ENCODE measurements at regions not wholly inside any gene's neighbourhood (a gene's known extent, or its start where the extent isn't known, plus 50 kb on each side); places are given as distances from the start of the nearest gene placed in this dataset.
"Not testable (repeated sequence)": the region's sequence is repeated elsewhere in the genome, so short reads cannot be mapped to it uniquely, and the experiment has no call there.

GRCh38 chr15:77944002-77944867 is 133.3 kb downstream of the TBC1D2B start:
- Histone ChIP-seq H3K36me3 (ENCODE audit: insufficient read depth, low read length) (no peaks in the 10 kb centered on the region), H3K9ac (ENCODE audit: low read depth, low read length) (peak overlapping the region; percentile 61), H3K4me3 (ENCODE audit: low read length) (peak overlapping the region; percentile 61), H3K27me3 (ENCODE audit: insufficient read depth, low read length) (peaks cover 5% of the 10 kb centered on the region), H3K9me3 (ENCODE audit: insufficient read depth, low read depth, low read length) (no peaks in the 10 kb centered on the region), H3K27ac (ENCODE audit: low read depth, low read length) (peak overlapping the region; percentile 66; the same call in 1 of the 2 replicates), H3K4me1 (ENCODE audit: insufficient read depth, low read length) (peaks cover 12% of the 10 kb centered on the region; the same call in 1 of the 2 replicates)
- 5% methylated on average over 43 of the region's 45 CpGs for WGBS

GRCh38 chr15:77942611-77943211 is 134.8 kb downstream of the TBC1D2B start:
- no peaks in the 10 kb centered on the region for H3K36me3 ChIP-seq (ENCODE audit: insufficient read depth, low read length)
- H3K4me1 ChIP-seq (ENCODE audit: insufficient read depth, low read length): peaks cover 12% of the 10 kb centered on the region; the same call in 1 of the 2 replicates
- H3K27me3 ChIP-seq (ENCODE audit: insufficient read depth, low read length): peaks cover 5% of the 10 kb centered on the region
- no peak overlapping the region for H3K9ac ChIP-seq (ENCODE audit: low read depth, low read length)
- H3K27ac ChIP-seq (ENCODE audit: low read depth, low read length): no peak overlapping the region
- 92% methylated on average over 6 of the region's 6 CpGs for WGBS
- no peaks in the 10 kb centered on the region for H3K9me3 ChIP-seq (ENCODE audit: insufficient read depth, low read depth, low read length)
- H3K4me3 ChIP-seq (ENCODE audit: low read length): no peak overlapping the region

- 88% methylated on average over 14 of the region's 25 CpGs for WGBS
Measured at GRCh38 chr15:77941090-77941827, 136.3 kb downstream of the TBC1D2B start.

GRCh38 chr15:77940381-77940947 is 137.0 kb downstream of the TBC1D2B start:
- 80% methylated on average over 8 of the region's 8 CpGs for WGBS
- H3K36me3 ChIP-seq (ENCODE audit: insufficient read depth, low read length): no peaks in the 10 kb centered on the region
- H3K9me3 ChIP-seq (ENCODE audit: insufficient read depth, low read depth, low read length): no peaks in the 10 kb centered on the region
- no peak overlapping the region for H3K4me3 ChIP-seq (ENCODE audit: low read length)
- H3K27me3 ChIP-seq (ENCODE audit: insufficient read depth, low read length): peaks cover 5% of the 10 kb centered on the region
- H3K27ac ChIP-seq (ENCODE audit: low read depth, low read length): no peak overlapping the region
- peaks cover 12% of the 10 kb centered on the region; the same call in 1 of the 2 replicates for H3K4me1 ChIP-seq (ENCODE audit: insufficient read depth, low read length)
- H3K9ac ChIP-seq (ENCODE audit: low read depth, low read length): no peak overlapping the region

More at GRCh38 chr15:77941090-77941827, 136.3 kb downstream of the TBC1D2B start:
- peaks cover 12% of the 10 kb centered on the region; the same call in 1 of the 2 replicates for H3K4me1 ChIP-seq (ENCODE audit: insufficient read depth, low read length)
- not testable (repeated sequence) for H3K27ac ChIP-seq (ENCODE audit: low read depth, low read length); H3K9me3 ChIP-seq (ENCODE audit: insufficient read depth, low read depth, low read length); H3K36me3 ChIP-seq (ENCODE audit: insufficient read depth, low read length); H3K9ac ChIP-seq (ENCODE audit: low read depth, low read length); H3K4me3 ChIP-seq (ENCODE audit: low read length); H3K27me3 ChIP-seq (ENCODE audit: insufficient read depth, low read length)

GRCh38 chr15:77939851-77940250 is 137.7 kb downstream of the TBC1D2B start:
- 94% methylated on average over 12 of the region's 12 CpGs for WGBS
- H3K4me3 ChIP-seq (ENCODE audit: low read length): no peak overlapping the region

GRCh38 chr15:77939026-77939425 is 138.5 kb downstream of the TBC1D2B start:
- not testable (repeated sequence) for H3K4me1 ChIP-seq (ENCODE audit: insufficient read depth, low read length); H3K9me3 ChIP-seq (ENCODE audit: insufficient read depth, low read depth, low read length); H3K27me3 ChIP-seq (ENCODE audit: insufficient read depth, low read length); H3K36me3 ChIP-seq (ENCODE audit: insufficient read depth, low read length); H3K4me3 ChIP-seq (ENCODE audit: low read length); H3K9ac ChIP-seq (ENCODE audit: low read depth, low read length); H3K27ac ChIP-seq (ENCODE audit: low read depth, low read length)
- WGBS: 65% methylated on average over 4 of the region's 4 CpGs

More at GRCh38 chr15:77939851-77940250, 137.7 kb downstream of the TBC1D2B start:
- H3K4me1 ChIP-seq (ENCODE audit: insufficient read depth, low read length): peaks cover 7% of the 10 kb centered on the region; the same call in 1 of the 2 replicates
- H3K27ac ChIP-seq (ENCODE audit: low read depth, low read length): no peak overlapping the region
- H3K36me3 ChIP-seq (ENCODE audit: insufficient read depth, low read length): no peaks in the 10 kb centered on the region
- no peak overlapping the region for H3K9ac ChIP-seq (ENCODE audit: low read depth, low read length)
- no peaks in the 10 kb centered on the region; the same call in 1 of the 2 replicates for H3K27me3 ChIP-seq (ENCODE audit: insufficient read depth, low read length)
- no peaks in the 10 kb centered on the region for H3K9me3 ChIP-seq (ENCODE audit: insufficient read depth, low read depth, low read length)

GRCh38 chr15:77938546-77938945 is 139.0 kb downstream of the TBC1D2B start:
- WGBS: 88% methylated on average over 9 of the region's 12 CpGs
- not testable (repeated sequence) for H3K36me3 ChIP-seq (ENCODE audit: insufficient read depth, low read length); H3K4me3 ChIP-seq (ENCODE audit: low read length); H3K27ac ChIP-seq (ENCODE audit: low read depth, low read length); H3K9ac ChIP-seq (ENCODE audit: low read depth, low read length); H3K27me3 ChIP-seq (ENCODE audit: insufficient read depth, low read length); H3K4me1 ChIP-seq (ENCODE audit: insufficient read depth, low read length); H3K9me3 ChIP-seq (ENCODE audit: insufficient read depth, low read depth, low read length)

- not testable (repeated sequence) for H3K4me1 ChIP-seq (ENCODE audit: insufficient read depth, low read length); H3K27me3 ChIP-seq (ENCODE audit: insufficient read depth, low read length); H3K36me3 ChIP-seq (ENCODE audit: insufficient read depth, low read length); H3K4me3 ChIP-seq (ENCODE audit: low read length); H3K9me3 ChIP-seq (ENCODE audit: insufficient read depth, low read depth, low read length); H3K27ac ChIP-seq (ENCODE audit: low read depth, low read length); H3K9ac ChIP-seq (ENCODE audit: low read depth, low read length)
Measured at GRCh38 chr15:77936567-77936966, 140.9 kb downstream of the TBC1D2B start.

GRCh38 chr15:77934516-77934915 is 143.0 kb downstream of the TBC1D2B start:
- H3K27ac ChIP-seq (ENCODE audit: low read depth, low read length); H3K9me3 ChIP-seq (ENCODE audit: insufficient read depth, low read depth, low read length); H3K36me3 ChIP-seq (ENCODE audit: insufficient read depth, low read length); H3K9ac ChIP-seq (ENCODE audit: low read depth, low read length); H3K4me1 ChIP-seq (ENCODE audit: insufficient read depth, low read length); H3K27me3 ChIP-seq (ENCODE audit: insufficient read depth, low read length); H3K4me3 ChIP-seq (ENCODE audit: low read length): not testable (repeated sequence)
- 94% methylated on average over 6 of the region's 6 CpGs for WGBS

- H3K27me3 ChIP-seq (ENCODE audit: insufficient read depth, low read length); H3K27ac ChIP-seq (ENCODE audit: low read depth, low read length); H3K9ac ChIP-seq (ENCODE audit: low read depth, low read length); H3K36me3 ChIP-seq (ENCODE audit: insufficient read depth, low read length); H3K9me3 ChIP-seq (ENCODE audit: insufficient read depth, low read depth, low read length); H3K4me3 ChIP-seq (ENCODE audit: low read length); H3K4me1 ChIP-seq (ENCODE audit: insufficient read depth, low read length): not testable (repeated sequence)
- WGBS: no CpG with 5 or more reads among the region's 4 CpGs
Measured at GRCh38 chr15:77930907-77931306, 146.6 kb downstream of the TBC1D2B start.

GRCh38 chr15:77930490-77930889 is 147.0 kb downstream of the TBC1D2B start:
- WGBS: 15% methylated on average over 3 of the region's 3 CpGs

More at GRCh38 chr15:77930490-77930889, 147.0 kb downstream of the TBC1D2B start:
- H3K4me3 ChIP-seq (ENCODE audit: low read length); H3K4me1 ChIP-seq (ENCODE audit: insufficient read depth, low read length); H3K9me3 ChIP-seq (ENCODE audit: insufficient read depth, low read depth, low read length); H3K36me3 ChIP-seq (ENCODE audit: insufficient read depth, low read length); H3K27me3 ChIP-seq (ENCODE audit: insufficient read depth, low read length): not testable (repeated sequence)
- Histone ChIP-seq H3K9ac (ENCODE audit: low read depth, low read length) (peak overlapping the region; percentile 20; the same call in 1 of the 2 replicates), H3K27ac (ENCODE audit: low read depth, low read length) (peak overlapping the region; percentile 30; the same call in 1 of the 2 replicates)
